ENCODE measurements at regions not wholly inside any gene's neighbourhood (a gene's known extent, or its start where the extent isn't known, plus 50 kb on each side); places are given as distances from the start of the nearest gene placed in this dataset.

GRCh38 chr17:5800646-5801045, 216.3 kb upstream of the NLRP1 start:
- intact Hi-C loops (cut with DNase I), result no loop called here
- H3K27ac ChIP-seq, result no peak overlapping the region
- no peaks in the 10 kb centered on the region for H3K9me3 ChIP-seq
- H3K27me3 ChIP-seq, result no peaks in the 10 kb centered on the region
- DNase-seq, result no peak
- TF ChIP-seq CTCF (IDR thresholded peaks at IDR 0.05), result no peak
- no peak for TF ChIP-seq POLR2A (IDR thresholded peaks at IDR 0.05)
- WGBS, 2 donors, result 23 to 32% methylated on average over 5 to 7 of the region's 7 CpGs
- H3K36me3 ChIP-seq, result no peaks in the 10 kb centered on the region
- no peaks in the 10 kb centered on the region for H3K4me1 ChIP-seq
- H3K4me3 ChIP-seq (replicated peaks in 1 of 3), result no peak overlapping the region

- Histone ChIP-seq H3K36me3 (no peaks in the 10 kb centered on the region), H3K4me3 (replicated peaks in 1 of 3) (no peak overlapping the region), H3K27me3 (no peaks in the 10 kb centered on the region), H3K9me3 (no peaks in the 10 kb centered on the region), H3K27ac (no peak overlapping the region), H3K4me1 (no peaks in the 10 kb centered on the region)
- DNase-seq, result no peak
- intact Hi-C loops (cut with DNase I), result no loop called here
- TF ChIP-seq POLR2A (IDR thresholded peaks at IDR 0.05) (no peak), CTCF (IDR thresholded peaks at IDR 0.05) (no peak)
- 73 to 77% methylated on average over 5 of the region's 5 CpGs for WGBS, 2 donors
These were observed 219.9 kb upstream of the NLRP1 start for GRCh38 chr17:5804251-5804650.

- intact Hi-C loops (cut with DNase I), result no loop called here
- Histone ChIP-seq H3K27ac (no peak overlapping the region), H3K4me1 (no peaks in the 10 kb centered on the region), H3K27me3 (no peaks in the 10 kb centered on the region), H3K9me3 (no peaks in the 10 kb centered on the region), H3K4me3 (replicated peaks in 1 of 3) (no peak overlapping the region), H3K36me3 (no peaks in the 10 kb centered on the region)
- no peak for DNase-seq
- WGBS, 2 donors, result 86 to 88% methylated on average over 1 of the region's 1 CpG
- TF ChIP-seq CTCF (IDR thresholded peaks at IDR 0.05), result no peak
- TF ChIP-seq POLR2A (IDR thresholded peaks at IDR 0.05), result no peak
These were observed 224.7 kb upstream of the NLRP1 start for GRCh38 chr17:5809056-5809455.

- TF ChIP-seq POLR2A (IDR thresholded peaks at IDR 0.05) (no peak), CTCF (IDR thresholded peaks at IDR 0.05) (no peak)
- Histone ChIP-seq H3K4me3 (replicated peaks in 1 of 3) (no peak overlapping the region), H3K36me3 (no peaks in the 10 kb centered on the region), H3K27me3 (no peaks in the 10 kb centered on the region), H3K27ac (no peak overlapping the region), H3K4me1 (no peaks in the 10 kb centered on the region), H3K9me3 (no peaks in the 10 kb centered on the region)
- intact Hi-C loops (cut with DNase I), result no loop called here
- WGBS, 2 donors, result 78 to 89% methylated on average over 3 of the region's 3 CpGs
- DNase-seq, result no peak
These were observed 225.4 kb upstream of the NLRP1 start for GRCh38 chr17:5809580-5810188.

GRCh38 chr17:5812590-5812989, 228.3 kb upstream of the NLRP1 start:
- WGBS, 2 donors, result 81 to 88% methylated on average over 5 of the region's 5 CpGs

More at GRCh38 chr17:5812590-5812989, 228.3 kb upstream of the NLRP1 start:
- intact Hi-C loops (cut with DNase I), result no loop called here
- H3K4me1 ChIP-seq, result no peaks in the 10 kb centered on the region
- no peak overlapping the region for H3K4me3 ChIP-seq (replicated peaks in 1 of 3)
- H3K27me3 ChIP-seq, result no peaks in the 10 kb centered on the region
- H3K36me3 ChIP-seq, result no peaks in the 10 kb centered on the region
- H3K27ac ChIP-seq, result no peak overlapping the region
- no peaks in the 10 kb centered on the region for H3K9me3 ChIP-seq
- TF ChIP-seq CTCF (IDR thresholded peaks at IDR 0.05) (no peak), POLR2A (IDR thresholded peaks at IDR 0.05) (no peak)
- no peak for DNase-seq
